ENCODE measurements at regions not wholly inside any gene's neighbourhood (a gene's known extent, or its start where the extent isn't known, plus 50 kb on each side); places are given as distances from the start of the nearest gene placed in this dataset.

- Mint-ChIP-seq H3K36me3 (peaks cover 5% of the 10 kb centered on the region), H3K27ac (no peak overlapping the region), H3K9me3 (peaks cover 2% of the 10 kb centered on the region), H3K4me1 (peaks cover 79% of the 10 kb centered on the region), H3K4me3 (no peak overlapping the region), H3K27me3 (peaks cover 19% of the 10 kb centered on the region)
- no peak for DNase-seq
- CTCF ChIA-PET: no interaction called here
Measured at GRCh38 chr15:70530906-70531305, 232.5 kb downstream of the UACA start.

GRCh38 chr15:70530503-70530902 is 232.9 kb downstream of the UACA start:
- no peak overlapping the region for H3K27ac Mint-ChIP-seq
- H3K9me3 Mint-ChIP-seq: peaks cover 2% of the 10 kb centered on the region
- H3K27me3 Mint-ChIP-seq: peaks cover 19% of the 10 kb centered on the region
- CTCF ChIA-PET: no interaction called here
- H3K36me3 Mint-ChIP-seq: peaks cover 5% of the 10 kb centered on the region
- H3K4me1 Mint-ChIP-seq: peaks cover 75% of the 10 kb centered on the region
- no peak for DNase-seq
- H3K4me3 Mint-ChIP-seq: no peak overlapping the region

GRCh38 chr15:70530017-70530499 is 233.3 kb downstream of the UACA start:
- H3K36me3 Mint-ChIP-seq: peaks cover 5% of the 10 kb centered on the region
- H3K9me3 Mint-ChIP-seq: peaks cover 2% of the 10 kb centered on the region
- DNase-seq: no peak
- H3K27ac Mint-ChIP-seq: no peak overlapping the region
- peaks cover 70% of the 10 kb centered on the region for H3K4me1 Mint-ChIP-seq
- no peak overlapping the region for H3K4me3 Mint-ChIP-seq
- CTCF ChIA-PET: no interaction called here
- peaks cover 19% of the 10 kb centered on the region for H3K27me3 Mint-ChIP-seq

GRCh38 chr15:70528816-70529215 is 234.5 kb downstream of the UACA start:
- Mint-ChIP-seq H3K36me3 (peaks cover 5% of the 10 kb centered on the region), H3K9me3 (peaks cover 2% of the 10 kb centered on the region), H3K27ac (peak overlapping the region; percentile 89), H3K4me3 (no peak overlapping the region), H3K27me3 (peaks cover 16% of the 10 kb centered on the region), H3K4me1 (peaks cover 58% of the 10 kb centered on the region)
- DNase-seq: no peak
- CTCF ChIA-PET: interaction anchor here (0.7 to 2.2 kb wide), 5 partner anchors 16 to 62 kb away, joined by 3 to 7 read pairs (median 4); no protein-coding TSS in a partner anchor

GRCh38 chr15:70528270-70528706 is 235.1 kb downstream of the UACA start:
- peaks cover 2% of the 10 kb centered on the region for H3K9me3 Mint-ChIP-seq
- peaks cover 53% of the 10 kb centered on the region for H3K4me1 Mint-ChIP-seq
- H3K27me3 Mint-ChIP-seq: peaks cover 14% of the 10 kb centered on the region
- peak overlapping the region; percentile 89 for H3K27ac Mint-ChIP-seq
- CTCF ChIA-PET: interaction anchor here (0.7 to 2.2 kb wide), 5 partner anchors 16 to 62 kb away, joined by 3 to 7 read pairs (median 4); no protein-coding TSS in a partner anchor
- H3K36me3 Mint-ChIP-seq: peaks cover 3% of the 10 kb centered on the region
- H3K4me3 Mint-ChIP-seq: peak overlapping the region; percentile 1
- peak; percentile 84 for DNase-seq

GRCh38 chr15:70526974-70527325 is 236.4 kb downstream of the UACA start:
- Mint-ChIP-seq H3K27me3 (peaks cover 11% of the 10 kb centered on the region), H3K36me3 (peaks cover 3% of the 10 kb centered on the region), H3K27ac (no peak overlapping the region), H3K4me1 (peaks cover 46% of the 10 kb centered on the region), H3K9me3 (peaks cover 2% of the 10 kb centered on the region), H3K4me3 (no peak overlapping the region)
- CTCF ChIA-PET: interaction anchor here (1.0 to 1.4 kb wide), 2 partner anchors 8 to 14 kb away, joined by 4 read pairs; no protein-coding TSS in a partner anchor
- DNase-seq: no peak

- Mint-ChIP-seq H3K36me3 (peaks cover 3% of the 10 kb centered on the region), H3K27ac (no peak overlapping the region), H3K27me3 (peaks cover 12% of the 10 kb centered on the region), H3K4me3 (no peak overlapping the region), H3K9me3 (peaks cover 2% of the 10 kb centered on the region), H3K4me1 (peaks cover 43% of the 10 kb centered on the region)
- no peak for DNase-seq
- CTCF ChIA-PET: interaction anchor here (1.0 to 1.9 kb wide), 3 partner anchors 9 to 14 kb away, joined by 4 to 5 read pairs (median 4); no protein-coding TSS in a partner anchor
Measured at GRCh38 chr15:70526221-70526973, 237.0 kb downstream of the UACA start.

GRCh38 chr15:70525551-70525950 is 237.8 kb downstream of the UACA start:
- H3K9me3 Mint-ChIP-seq: peaks cover 2% of the 10 kb centered on the region
- CTCF ChIA-PET: interaction anchor here (1.9 kb wide), 1 partner anchor 10 kb away, joined by 5 read pairs; no protein-coding TSS in a partner anchor
- H3K36me3 Mint-ChIP-seq: peaks cover 3% of the 10 kb centered on the region
- H3K27me3 Mint-ChIP-seq: peaks cover 16% of the 10 kb centered on the region
- H3K27ac Mint-ChIP-seq: no peak overlapping the region
- DNase-seq: no peak
- H3K4me1 Mint-ChIP-seq: peaks cover 41% of the 10 kb centered on the region
- H3K4me3 Mint-ChIP-seq: no peak overlapping the region

GRCh38 chr15:70524470-70524869 is 238.9 kb downstream of the UACA start:
- Mint-ChIP-seq H3K27ac (no peak overlapping the region), H3K4me3 (no peak overlapping the region), H3K27me3 (peaks cover 19% of the 10 kb centered on the region), H3K9me3 (peaks cover 2% of the 10 kb centered on the region), H3K4me1 (peaks cover 31% of the 10 kb centered on the region), H3K36me3 (peaks cover 3% of the 10 kb centered on the region)
- DNase-seq: no peak
- CTCF ChIA-PET: interaction anchor here (0.7 to 2.2 kb wide), 3 partner anchors 9 to 11 kb away, joined by 3 to 14 read pairs (median 5); no protein-coding TSS in a partner anchor

- no peak for DNase-seq
- Mint-ChIP-seq H3K4me1 (peaks cover 22% of the 10 kb centered on the region), H3K4me3 (no peak overlapping the region), H3K27me3 (peaks cover 28% of the 10 kb centered on the region), H3K27ac (no peak overlapping the region), H3K36me3 (peaks cover 1% of the 10 kb centered on the region), H3K9me3 (peaks cover 2% of the 10 kb centered on the region)
- CTCF ChIA-PET: interaction anchor here (2.2 kb wide), 1 partner anchor 10 kb away, joined by 14 read pairs; no protein-coding TSS in a partner anchor
Measured at GRCh38 chr15:70523616-70524015, 239.7 kb downstream of the UACA start.

GRCh38 chr15:70523192-70523591 is 240.2 kb downstream of the UACA start:
- H3K27me3 Mint-ChIP-seq: peaks cover 32% of the 10 kb centered on the region
- no peak overlapping the region for H3K27ac Mint-ChIP-seq
- CTCF ChIA-PET: interaction anchor here (2.2 kb wide), 1 partner anchor 10 kb away, joined by 14 read pairs; no protein-coding TSS in a partner anchor
- no peak overlapping the region for H3K4me3 Mint-ChIP-seq
- H3K4me1 Mint-ChIP-seq: peaks cover 18% of the 10 kb centered on the region
- peaks cover 2% of the 10 kb centered on the region for H3K9me3 Mint-ChIP-seq
- no peak for DNase-seq
- H3K36me3 Mint-ChIP-seq: peaks cover 1% of the 10 kb centered on the region

GRCh38 chr15:70522323-70522966 is 240.9 kb downstream of the UACA start:
- Mint-ChIP-seq H3K27me3 (peaks cover 39% of the 10 kb centered on the region), H3K9me3 (no peaks in the 10 kb centered on the region), H3K4me3 (no peak overlapping the region), H3K4me1 (peaks cover 10% of the 10 kb centered on the region), H3K36me3 (no peaks in the 10 kb centered on the region), H3K27ac (no peak overlapping the region)
- DNase-seq: no peak
- CTCF ChIA-PET: interaction anchor here (2.2 kb wide), 1 partner anchor 9 kb away, joined by 14 read pairs; no protein-coding TSS in a partner anchor

- no peaks in the 10 kb centered on the region for H3K9me3 Mint-ChIP-seq
- CTCF ChIA-PET: interaction anchor here (1.1 kb wide), 1 partner anchor 9 kb away, joined by 3 read pairs; no protein-coding TSS in a partner anchor
- no peak for DNase-seq
- H3K4me1 Mint-ChIP-seq: peaks cover 3% of the 10 kb centered on the region
- H3K36me3 Mint-ChIP-seq: no peaks in the 10 kb centered on the region
- H3K27me3 Mint-ChIP-seq: peaks cover 46% of the 10 kb centered on the region
- no peak overlapping the region for H3K4me3 Mint-ChIP-seq
- no peak overlapping the region for H3K27ac Mint-ChIP-seq
Measured at GRCh38 chr15:70521576-70522322, 241.6 kb downstream of the UACA start.

GRCh38 chr15:70519616-70520015 is 243.7 kb downstream of the UACA start:
- CTCF ChIA-PET: no interaction called here
- no peak overlapping the region for H3K27ac Mint-ChIP-seq
- H3K9me3 Mint-ChIP-seq: no peaks in the 10 kb centered on the region
- peaks cover 55% of the 10 kb centered on the region for H3K27me3 Mint-ChIP-seq
- no peak for DNase-seq
- H3K4me1 Mint-ChIP-seq: no peaks in the 10 kb centered on the region
- H3K36me3 Mint-ChIP-seq: no peaks in the 10 kb centered on the region
- no peak overlapping the region for H3K4me3 Mint-ChIP-seq
